B cell (primary cell): ENCODE measurements at regions not wholly inside any gene's neighbourhood (a gene's known extent, or its start where the extent isn't known, plus 50 kb on each side); places are given as distances from the start of the nearest gene placed in this dataset.

Experiments used
- ATAC-seq: fragments of 200-7000 bp; cut with Tn5 transposase; one replicate; pipeline ENCODE4 v1.10.0; 2021; ENCODE audit warnings: low read depth, mild to moderate bottlenecking, moderate number of reproducible peaks, moderate library complexity
- CTCF ChIA-PET: fragments of 350-600 bp; sonication (Branson Sonifier 250); formaldehyde crosslinking; loops from one replicate; lab custom pipeline; 2021; ENCODE audit warnings: antibody characterized with exemption, inconsistent platforms; lab: Charles Lee
- POLR2A ChIA-PET: fragments of 350-600 bp; sonication (Branson Sonifier 250); formaldehyde crosslinking; loops from one replicate; lab custom pipeline; 2021; ENCODE audit warnings: antibody characterized with exemption; lab: Charles Lee
- DNase-seq: peaks from one replicate; pipeline ENCODE4 v3.0.0; 2013
- H2AFZ ChIP-seq: 2 replicates; pipeline ENCODE4 v1.6.1; 2012; ENCODE audit warnings: mild to moderate bottlenecking, low read depth, low read length; ENCODE audit not compliant: insufficient read depth, poor library complexity, severe bottlenecking
- H3K27ac ChIP-seq, 2 donors: 1 replicate in 1 of 2; 2 replicates in 1 of 2; pipeline ENCODE4 v1.5.1; 2012 to 2013; ENCODE audit warnings: low read length in 2 of 2, mild to moderate bottlenecking in 2 of 2, moderate library complexity in 1 of 2
- H3K27me3 ChIP-seq, 4 experiments: fragments of 200-600 bp in 1 of 4; sonication (generic) in 1 of 4; replicated peaks in 1 of 4; 1 replicate in 2 of 4; 2 replicates in 2 of 4; pipeline versions ENCODE4 v1.6.1 to v1.7.0; 2013 to 2016; ENCODE audit warnings: low read length in 3 of 4, mild to moderate bottlenecking in 2 of 4, mixed read lengths in 1 of 4, moderate library complexity in 1 of 4; ENCODE audit not compliant: insufficient read depth in 4 of 4, control insufficient read depth in 3 of 4; ENCODE audit errors: control extremely low read depth in 1 of 4
- H3K36me3 ChIP-seq, 2 experiments: replicated peaks in 1 of 2; 1 replicate in 1 of 2; 2 replicates in 1 of 2; pipeline versions ENCODE4 v1.6.1 to v1.7.1; 2013; ENCODE audit warnings: low read length in 1 of 2; ENCODE audit not compliant: insufficient read depth in 2 of 2, control insufficient read depth in 1 of 2; ENCODE audit errors: control extremely low read depth in 1 of 2, extremely low read depth in 1 of 2
- H3K4me1 ChIP-seq, 2 donors: fragments of 200-600 bp in 1 of 2; sonication (generic) in 1 of 2; 1 replicate in 1 of 2; 2 replicates in 1 of 2; pipeline versions ENCODE4 v1.5.1 to v1.6.1; 2013 to 2017; ENCODE audit warnings: low read length in 2 of 2; ENCODE audit not compliant: control insufficient read depth in 2 of 2, insufficient read depth in 2 of 2
- H3K4me2 ChIP-seq: replicated peaks from 2 replicates; pipeline ENCODE3; 2012; ENCODE audit warnings: mild to moderate bottlenecking, low read depth, low read length; ENCODE audit not compliant: poor library complexity, severe bottlenecking
- H3K4me3 ChIP-seq, 5 experiments: fragments of 200-600 bp in 1 of 5; sonication (generic) in 1 of 5; 1 replicate in 3 of 5; 2 replicates in 2 of 5; pipeline versions ENCODE4 v1.5.1 to v1.7.0; 2011 to 2016; ENCODE audit warnings: low read length in 4 of 5, mild to moderate bottlenecking in 4 of 5, low read depth in 2 of 5, control low read depth in 1 of 5, moderate library complexity in 1 of 5; ENCODE audit not compliant: insufficient read depth in 1 of 5; ENCODE audit errors: control extremely low read depth in 1 of 5, extremely low read depth in 1 of 5
- H3K79me2 ChIP-seq: fragments of 200-600 bp; sonication (generic); one replicate; pipeline ENCODE4 v1.6.0; 2016; ENCODE audit warnings: low read length; ENCODE audit not compliant: control insufficient read depth, insufficient read depth
- H3K9ac ChIP-seq: fragments of 200-600 bp; sonication (generic); 2 replicates; pipeline ENCODE4 v1.6.1; 2017; ENCODE audit warnings: mild to moderate bottlenecking, low read length, moderate library complexity
- H3K9me3 ChIP-seq, 3 donors: one replicate each; pipeline versions ENCODE4 v1.6.1 to v1.7.1; 2013; ENCODE audit warnings: low read length in 2 of 3; ENCODE audit not compliant: control insufficient read depth in 2 of 3, insufficient read depth in 1 of 3; ENCODE audit errors: control extremely low read depth in 1 of 3
- H4K20me1 ChIP-seq: 2 replicates; pipeline ENCODE4 v1.6.0; 2012; ENCODE audit warnings: mild to moderate bottlenecking, low read length; ENCODE audit not compliant: insufficient read depth, control insufficient read depth, poor library complexity, severe bottlenecking
- H3K27ac Mint-ChIP-seq: one replicate; pipeline ENCODE4 v1.8.0; 2021; ENCODE audit warnings: mixed read lengths
- H3K27me3 Mint-ChIP-seq: one replicate; pipeline ENCODE4 v1.8.0; 2021; ENCODE audit warnings: mixed read lengths
- H3K4me1 Mint-ChIP-seq: one replicate; pipeline ENCODE4 v1.8.0; 2021; ENCODE audit warnings: mixed read lengths
- H3K4me3 Mint-ChIP-seq: one replicate; pipeline ENCODE4 v1.8.0; 2021; ENCODE audit warnings: mixed read lengths
- H3K9me3 Mint-ChIP-seq: one replicate; pipeline ENCODE4 v1.8.0; 2022; ENCODE audit warnings: mixed read lengths; ENCODE audit not compliant: insufficient read depth
- EZH2 ChIP-seq: IDR thresholded peaks from 2 replicates; pipeline ENCODE4 v1.6.1; 2012; ENCODE audit warnings: borderline replicate concordance, low read depth, mild to moderate bottlenecking, moderate library complexity, low read length; ENCODE audit not compliant: insufficient read depth, poor library complexity, severe bottlenecking
- WGBS: methylation state at CpG from one replicate; pipeline ENCODE4 v1.1.5; 2013; ENCODE audit warnings: missing lambda C conversion rate; ENCODE audit not compliant: insufficient coverage; 5-methylcytosine and 5-hydroxymethylcytosine counted together
- intact Hi-C: fragments of 100-400 bp; cut with micrococcal nuclease; formaldehyde crosslinking; loops from one replicate; pipeline ENCODE4 v1.10.0; 2022
- TF ChIP-seq, protein P1 (sequence below): fragments of 200-600 bp; IDR thresholded peaks from one replicate; pipeline ENCODE4 v1.8.0; 2022; ENCODE audit warnings: antibody characterized with exemption, mild to moderate bottlenecking

DNA sequence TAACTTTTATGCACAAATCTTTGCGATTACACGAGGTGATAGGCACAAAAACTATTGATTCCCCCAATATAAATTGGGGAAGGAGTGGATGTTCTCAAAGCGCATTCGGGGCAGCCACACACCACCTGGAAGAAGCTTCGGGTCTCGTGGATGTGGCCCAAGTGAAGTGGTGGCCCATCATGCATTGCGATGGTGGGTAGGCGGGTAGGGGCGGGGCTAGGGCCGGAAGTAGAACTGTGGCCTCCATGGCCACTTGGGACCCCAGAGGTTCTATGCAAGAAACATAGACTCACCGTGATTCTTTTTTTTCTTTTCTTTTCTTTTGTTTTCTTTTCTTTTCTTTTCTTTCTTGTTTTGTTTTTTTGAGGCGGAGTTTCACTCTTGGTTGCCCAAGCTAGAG lies 86.4 kb upstream of the SLC44A1 start:
- H3K27me3 ChIP-seq = no peaks in the 10 kb centered on the region
- H2AFZ ChIP-seq = no peak overlapping the region
- DNase-seq (no peak), ATAC-seq (no peak)
- no peaks in the 10 kb centered on the region for H3K27me3 Mint-ChIP-seq
- 75% methylated on average over 4 of the region's 12 CpGs for WGBS
- H3K4me1 Mint-ChIP-seq = peaks cover 3% of the 10 kb centered on the region
- no peaks in the 10 kb centered on the region for H4K20me1 ChIP-seq
- H3K4me3 Mint-ChIP-seq = no peak overlapping the region
- no peaks in the 10 kb centered on the region for H3K36me3 ChIP-seq
- TF ChIP-seq, protein P1, sequence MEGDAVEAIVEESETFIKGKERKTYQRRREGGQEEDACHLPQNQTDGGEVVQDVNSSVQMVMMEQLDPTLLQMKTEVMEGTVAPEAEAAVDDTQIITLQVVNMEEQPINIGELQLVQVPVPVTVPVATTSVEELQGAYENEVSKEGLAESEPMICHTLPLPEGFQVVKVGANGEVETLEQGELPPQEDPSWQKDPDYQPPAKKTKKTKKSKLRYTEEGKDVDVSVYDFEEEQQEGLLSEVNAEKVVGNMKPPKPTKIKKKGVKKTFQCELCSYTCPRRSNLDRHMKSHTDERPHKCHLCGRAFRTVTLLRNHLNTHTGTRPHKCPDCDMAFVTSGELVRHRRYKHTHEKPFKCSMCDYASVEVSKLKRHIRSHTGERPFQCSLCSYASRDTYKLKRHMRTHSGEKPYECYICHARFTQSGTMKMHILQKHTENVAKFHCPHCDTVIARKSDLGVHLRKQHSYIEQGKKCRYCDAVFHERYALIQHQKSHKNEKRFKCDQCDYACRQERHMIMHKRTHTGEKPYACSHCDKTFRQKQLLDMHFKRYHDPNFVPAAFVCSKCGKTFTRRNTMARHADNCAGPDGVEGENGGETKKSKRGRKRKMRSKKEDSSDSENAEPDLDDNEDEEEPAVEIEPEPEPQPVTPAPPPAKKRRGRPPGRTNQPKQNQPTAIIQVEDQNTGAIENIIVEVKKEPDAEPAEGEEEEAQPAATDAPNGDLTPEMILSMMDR = no peak
- no peak for TF ChIP-seq EZH2
- H3K27ac ChIP-seq = no peak overlapping the region
- no peaks in the 10 kb centered on the region for H3K9me3 Mint-ChIP-seq
- H3K27ac Mint-ChIP-seq = no peak overlapping the region
- intact Hi-C loops = loop anchor here (5.0 kb wide), 1 partner anchor 231 kb away; the partner anchor contains the start of gene ABCA1
- ChIA-PET POLR2A (no interaction called here), CTCF (interaction anchor here (1.3 to 8.8 kb wide), 5 partner anchors 185 to 296 kb away, joined by 3 to 106 read pairs (median 5); no protein-coding TSS in a partner anchor)
- no peaks in the 10 kb centered on the region for H3K4me1 ChIP-seq
- H3K4me3 ChIP-seq = no peak overlapping the region
- H3K9me3 ChIP-seq = no peaks in the 10 kb centered on the region
- H3K9ac ChIP-seq = no peak overlapping the region
- no peak overlapping the region for H3K4me2 ChIP-seq
- no peaks in the 10 kb centered on the region for H3K79me2 ChIP-seq

DNA sequence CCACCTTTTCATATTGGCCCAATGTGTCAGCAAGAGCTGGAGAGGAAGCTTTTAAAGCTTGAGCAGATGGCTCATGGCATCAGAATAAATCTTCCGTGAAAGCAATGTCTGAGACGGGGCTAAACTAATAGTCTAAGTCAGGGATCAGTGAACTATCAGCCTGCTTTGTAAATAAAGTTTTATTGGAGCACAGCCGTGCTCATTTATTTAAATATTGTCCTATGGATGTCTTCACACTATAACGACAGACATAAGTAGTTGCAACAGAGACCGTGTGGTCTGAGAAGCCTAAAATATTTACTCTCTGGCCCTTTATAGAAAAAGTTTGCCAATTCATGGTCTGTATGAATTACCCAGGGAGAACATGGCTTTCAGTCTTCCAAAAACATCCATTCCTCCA lies 85.6 kb upstream of the SLC44A1 start:
- no peaks in the 10 kb centered on the region for H3K79me2 ChIP-seq
- no peak for ATAC-seq
- no peak overlapping the region for H2AFZ ChIP-seq
- DNase-seq = no peak
- Mint-ChIP-seq H3K9me3 (no peaks in the 10 kb centered on the region), H3K27me3 (no peaks in the 10 kb centered on the region), H3K4me3 (no peak overlapping the region), H3K4me1 (peaks cover 3% of the 10 kb centered on the region), H3K27ac (no peak overlapping the region)
- CTCF ChIA-PET = interaction anchor here (0.7 to 8.8 kb wide), 8 partner anchors 19 to 378 kb away, joined by 3 to 106 read pairs (median 4); no protein-coding TSS in a partner anchor
- no peaks in the 10 kb centered on the region for H4K20me1 ChIP-seq
- intact Hi-C loops = loop anchor here (5.0 kb wide), 1 partner anchor 232 kb away; the partner anchor contains the start of gene ABCA1
- H3K4me3 ChIP-seq = no peak overlapping the region
- no peaks in the 10 kb centered on the region for H3K36me3 ChIP-seq
- no peak overlapping the region for H3K4me2 ChIP-seq
- POLR2A ChIA-PET = no interaction called here
- 89% methylated on average over 2 of the region's 5 CpGs for WGBS
- no peak overlapping the region for H3K27ac ChIP-seq
- H3K4me1 ChIP-seq = no peaks in the 10 kb centered on the region
- no peaks in the 10 kb centered on the region for H3K27me3 ChIP-seq
- H3K9me3 ChIP-seq = no peaks in the 10 kb centered on the region
- no peak overlapping the region for H3K9ac ChIP-seq
- TF ChIP-seq, protein P1 = no peak
- no peak for TF ChIP-seq EZH2
